MCF 10A (cell line): ENCODE measurements at regions not wholly inside any gene's neighbourhood (a gene's known extent, or its start where the extent isn't known, plus 50 kb on each side); places are given as distances from the start of the nearest gene placed in this dataset.

Experiments
- BruUV-seq: library from RNA; stranded (reverse); fragments of 400-500 nt; replicated peaks from 2 replicates; lab custom pipeline; 2021; lab: Mats Ljungman, UMichigan
- CTCF ChIA-PET: fragments of 300-600 bp; sonication (Branson Sonifier 250); formaldehyde crosslinking; extraction: SDS; loops from one replicate; lab custom pipeline; 2021; ENCODE audit warnings: antibody characterized with exemption, inconsistent platforms; lab: Yijun Ruan, JAX
- POLR2A ChIA-PET: fragments of 300-600, 350-650 bp; sonication (Branson Sonifier 250); formaldehyde crosslinking; extraction: SDS; loops from one replicate; lab custom pipeline; 2020; ENCODE audit warnings: antibody characterized with exemption, inconsistent platforms; lab: Yijun Ruan, JAX
- DNase-seq: peaks from one replicate; pipeline ENCODE4 v3.0.0-alpha.2; 2018; ENCODE audit not compliant: unreplicated experiment
- H3K27ac Mint-ChIP-seq: one replicate; pipeline ENCODE4 v1.8.0; 2022; ENCODE audit warnings: mild to moderate bottlenecking, low read depth, mixed read lengths; ENCODE audit not compliant: unreplicated experiment
- H3K27me3 Mint-ChIP-seq: one replicate; pipeline ENCODE4 v1.8.0; 2022; ENCODE audit warnings: mixed read lengths; ENCODE audit not compliant: insufficient read depth, unreplicated experiment
- H3K36me3 Mint-ChIP-seq: one replicate; pipeline ENCODE4 v1.8.0; 2022; ENCODE audit warnings: mild to moderate bottlenecking, moderate library complexity, mixed read lengths; ENCODE audit not compliant: insufficient read depth, unreplicated experiment
- H3K4me1 Mint-ChIP-seq: one replicate; pipeline ENCODE4 v1.8.0; 2022; ENCODE audit warnings: mixed read lengths; ENCODE audit not compliant: insufficient read depth, unreplicated experiment
- H3K4me3 Mint-ChIP-seq: one replicate; pipeline ENCODE4 v1.8.0; 2022; ENCODE audit warnings: mild to moderate bottlenecking, moderate library complexity, mixed read lengths; ENCODE audit not compliant: unreplicated experiment
- H3K9me3 Mint-ChIP-seq: one replicate; pipeline ENCODE4 v1.8.0; 2022; ENCODE audit warnings: mixed read lengths; ENCODE audit not compliant: unreplicated experiment
- intact Hi-C: fragments of 100-400 bp; cut with micrococcal nuclease; formaldehyde crosslinking; loops from 2 replicates; pipeline ENCODE4 v1.14.1; 2022
- TF ChIP-seq, protein P1 (sequence below): fragments of 200-600 bp; IDR thresholded peaks from one replicate; pipeline ENCODE4 v1.8.0; 2022; ENCODE audit warnings: antibody characterized with exemption, mild to moderate bottlenecking; ENCODE audit not compliant: unreplicated experiment

DNA sequence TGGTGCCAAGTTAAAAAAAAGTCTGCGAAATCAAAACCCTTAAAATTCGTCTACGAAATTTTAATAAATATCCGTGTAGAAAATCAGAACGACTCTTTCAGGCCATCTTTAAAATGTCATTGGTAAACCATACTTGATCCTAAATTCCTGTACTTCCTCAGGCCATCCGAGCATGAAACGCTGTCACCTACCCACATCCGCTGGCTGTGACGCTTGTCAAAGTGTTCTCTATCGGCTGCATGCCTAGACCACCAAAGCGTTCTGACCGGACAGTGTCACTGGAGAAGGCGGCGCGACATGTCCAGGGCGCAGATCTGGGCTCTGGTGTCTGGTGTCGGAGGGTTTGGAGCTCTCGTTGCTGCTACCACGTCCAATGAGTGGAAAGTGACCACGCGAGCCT is 119.0 kb upstream of the CLDN10 start:
- no peaks in the 10 kb centered on the region for H3K36me3 Mint-ChIP-seq
- BruUV-seq, result no TSS peak
- CTCF ChIA-PET, result interaction anchor here (1.6 kb wide), 1 partner anchor 29 kb away, joined by 8 read pairs; no protein-coding TSS in a partner anchor

GRCh38 chr13:95434111-95434510 is 118.4 kb upstream of the CLDN10 start:
- TF ChIP-seq, protein P1, sequence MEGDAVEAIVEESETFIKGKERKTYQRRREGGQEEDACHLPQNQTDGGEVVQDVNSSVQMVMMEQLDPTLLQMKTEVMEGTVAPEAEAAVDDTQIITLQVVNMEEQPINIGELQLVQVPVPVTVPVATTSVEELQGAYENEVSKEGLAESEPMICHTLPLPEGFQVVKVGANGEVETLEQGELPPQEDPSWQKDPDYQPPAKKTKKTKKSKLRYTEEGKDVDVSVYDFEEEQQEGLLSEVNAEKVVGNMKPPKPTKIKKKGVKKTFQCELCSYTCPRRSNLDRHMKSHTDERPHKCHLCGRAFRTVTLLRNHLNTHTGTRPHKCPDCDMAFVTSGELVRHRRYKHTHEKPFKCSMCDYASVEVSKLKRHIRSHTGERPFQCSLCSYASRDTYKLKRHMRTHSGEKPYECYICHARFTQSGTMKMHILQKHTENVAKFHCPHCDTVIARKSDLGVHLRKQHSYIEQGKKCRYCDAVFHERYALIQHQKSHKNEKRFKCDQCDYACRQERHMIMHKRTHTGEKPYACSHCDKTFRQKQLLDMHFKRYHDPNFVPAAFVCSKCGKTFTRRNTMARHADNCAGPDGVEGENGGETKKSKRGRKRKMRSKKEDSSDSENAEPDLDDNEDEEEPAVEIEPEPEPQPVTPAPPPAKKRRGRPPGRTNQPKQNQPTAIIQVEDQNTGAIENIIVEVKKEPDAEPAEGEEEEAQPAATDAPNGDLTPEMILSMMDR, result no peak
- DNase-seq, result no peak

More for the DNA sequence above, 119.0 kb upstream of the CLDN10 start:
- POLR2A ChIA-PET, result no interaction called here
- H3K9me3 Mint-ChIP-seq, result no peaks in the 10 kb centered on the region
- no peak overlapping the region for H3K4me3 Mint-ChIP-seq
- TF ChIP-seq, protein P1, result no peak
- no peaks in the 10 kb centered on the region for H3K4me1 Mint-ChIP-seq
- DNase-seq, result no peak
- intact Hi-C loops, result no loop called here
- H3K27ac Mint-ChIP-seq, result no peak overlapping the region
- no peaks in the 10 kb centered on the region for H3K27me3 Mint-ChIP-seq

DNA sequence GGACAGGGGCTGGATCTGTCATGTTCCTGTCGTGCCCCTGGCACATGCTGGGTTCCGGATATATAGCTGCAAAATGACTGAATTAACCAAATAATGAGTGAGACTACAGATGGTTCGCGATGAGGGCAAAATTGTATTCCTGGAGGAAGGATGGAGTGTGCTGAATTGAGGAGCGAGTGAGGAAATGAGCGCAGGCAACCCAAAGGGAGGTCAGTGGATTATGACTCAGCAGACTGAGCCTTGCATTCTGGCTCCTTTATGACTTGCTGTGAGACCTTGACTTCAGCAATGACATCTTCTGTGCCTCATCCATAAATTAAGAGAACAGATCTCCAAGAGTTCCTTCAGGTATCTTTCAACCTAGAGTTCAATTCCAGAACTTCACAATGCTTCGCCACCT is 115.0 kb upstream of the CLDN10 start:
- no peak for DNase-seq
- CTCF ChIA-PET, result interaction anchor here (0.7 kb wide), 1 partner anchor 17 kb away, joined by 3 read pairs; no protein-coding TSS in a partner anchor
- peaks cover under 1% of the 10 kb centered on the region for H3K27me3 Mint-ChIP-seq
- H3K4me3 Mint-ChIP-seq, result no peak overlapping the region
- POLR2A ChIA-PET, result no interaction called here
- H3K9me3 Mint-ChIP-seq, result no peaks in the 10 kb centered on the region
- no peak overlapping the region for H3K27ac Mint-ChIP-seq
- intact Hi-C loops, result no loop called here
- BruUV-seq, result no TSS peak
- TF ChIP-seq, protein P1, result no peak
- no peaks in the 10 kb centered on the region for H3K4me1 Mint-ChIP-seq
- H3K36me3 Mint-ChIP-seq, result no peaks in the 10 kb centered on the region

More at GRCh38 chr13:95434111-95434510, 118.4 kb upstream of the CLDN10 start:
- ChIA-PET CTCF (interaction anchor here (1.6 kb wide), 1 partner anchor 29 kb away, joined by 8 read pairs; no protein-coding TSS in a partner anchor), POLR2A (no interaction called here)
- Mint-ChIP-seq H3K4me1 (no peaks in the 10 kb centered on the region), H3K27ac (no peak overlapping the region), H3K36me3 (no peaks in the 10 kb centered on the region), H3K27me3 (no peaks in the 10 kb centered on the region), H3K4me3 (no peak overlapping the region), H3K9me3 (no peaks in the 10 kb centered on the region)
- intact Hi-C loops, result no loop called here
- BruUV-seq, result no TSS peak

- DNase-seq, result no peak
- Mint-ChIP-seq H3K27me3 (peaks cover 7% of the 10 kb centered on the region), H3K4me1 (no peaks in the 10 kb centered on the region), H3K36me3 (no peaks in the 10 kb centered on the region), H3K4me3 (no peak overlapping the region), H3K9me3 (no peaks in the 10 kb centered on the region), H3K27ac (no peak overlapping the region)
- BruUV-seq, result no TSS peak
- POLR2A ChIA-PET, result no interaction called here
- intact Hi-C loops, result no loop called here
- TF ChIP-seq, protein P1, result no peak
- CTCF ChIA-PET, result interaction anchor here (0.6 to 0.7 kb wide), 3 partner anchors 40 to 249 kb away, joined by 3 read pairs; no protein-coding TSS in a partner anchor
Observed at GRCh38 chr13:95438297-95438696, 114.2 kb upstream of the CLDN10 start.
